CD4-positive, alpha-beta T cell (primary cell): ENCODE measurements at regions not wholly inside any gene's neighbourhood (a gene's known extent, or its start where the extent isn't known, plus 50 kb on each side); places are given as distances from the start of the nearest gene placed in this dataset.

Source experiments
- ATAC-seq: fragments of 200-7000 bp; cut with Tn5 transposase; one replicate; pipeline ENCODE4 v1.10.0; 2022; ENCODE audit warnings: mild to moderate bottlenecking; ENCODE audit not compliant: poor library complexity
- CTCF ChIA-PET: fragments of 350-600 bp; sonication (Branson Sonifier 250); formaldehyde crosslinking; loops from one replicate; lab custom pipeline; 2021; ENCODE audit warnings: antibody characterized with exemption, inconsistent platforms; lab: Charles Lee
- POLR2A ChIA-PET: fragments of 350-600 bp; sonication (Branson Sonifier 250); formaldehyde crosslinking; loops from one replicate; lab custom pipeline; 2021; ENCODE audit warnings: antibody characterized with exemption, inconsistent platforms; lab: Charles Lee
- DNase-seq, 14 experiments: peaks; one replicate each; pipeline ENCODE4 v3.0.0-alpha.2; 2013 to 2020; ENCODE audit warnings: mixed read lengths in 2 of 14
- H3K27ac ChIP-seq, 2 donors: one replicate each; pipeline versions ENCODE4 v1.5.1 to v1.7.0; 2013; ENCODE audit warnings: low read length in 2 of 2, low read depth in 1 of 2, mild to moderate bottlenecking in 1 of 2
- H3K27me3 ChIP-seq, 2 experiments: 1 replicate in 1 of 2; 2 replicates in 1 of 2; pipeline versions ENCODE4 v1.6.1 to v1.7.0; 2013; ENCODE audit warnings: low read length in 2 of 2, control low read depth in 1 of 2, mild to moderate bottlenecking in 1 of 2, moderate library complexity in 1 of 2; ENCODE audit not compliant: insufficient read depth in 2 of 2, control insufficient read depth in 1 of 2
- H3K36me3 ChIP-seq: one replicate; pipeline ENCODE4 v1.6.1; 2013; ENCODE audit warnings: low read length, control low read depth; ENCODE audit not compliant: insufficient read depth
- H3K4me1 ChIP-seq: one replicate; pipeline ENCODE4 v1.6.1; 2013; ENCODE audit warnings: low read length, control low read depth; ENCODE audit not compliant: insufficient read depth
- H3K4me3 ChIP-seq: one replicate; pipeline ENCODE4 v1.5.1; 2013; ENCODE audit warnings: mild to moderate bottlenecking, low read length, moderate library complexity
- H3K9me3 ChIP-seq, 2 experiments: 1 replicate in 1 of 2; 2 replicates in 1 of 2; pipeline versions ENCODE4 v1.6.1 to v1.7.0; 2013; ENCODE audit warnings: low read length in 2 of 2, mild to moderate bottlenecking in 2 of 2, control low read depth in 1 of 2, moderate library complexity in 1 of 2; ENCODE audit not compliant: control insufficient read depth in 1 of 2, insufficient read depth in 1 of 2
- H3K27ac Mint-ChIP-seq: one replicate; pipeline ENCODE4 v1.8.0; 2020; ENCODE audit warnings: mixed read lengths
- H3K27me3 Mint-ChIP-seq: one replicate; pipeline ENCODE4 v1.8.0; 2021; ENCODE audit warnings: mixed read lengths
- H3K36me3 Mint-ChIP-seq: one replicate; pipeline ENCODE4 v1.8.0; 2021; ENCODE audit warnings: low read depth, mixed read lengths
- H3K4me1 Mint-ChIP-seq: one replicate; pipeline ENCODE4 v1.8.0; 2021; ENCODE audit warnings: low read depth, mixed read lengths
- H3K4me3 Mint-ChIP-seq: one replicate; pipeline ENCODE4 v1.8.0; 2020; ENCODE audit warnings: mild to moderate bottlenecking, mixed read lengths
- H3K9me3 Mint-ChIP-seq: one replicate; pipeline ENCODE4 v1.8.0; 2020; ENCODE audit warnings: mixed read lengths
- intact Hi-C, 2 experiments: fragments of 100-400 bp; cut with DNase I in 1 of 2; cut with micrococcal nuclease in 1 of 2; formaldehyde crosslinking; loops; one replicate each; pipeline versions ENCODE4 v1.15.1 to v1.9.0; 2023 to 2025; cut with DNase I, micrococcal nuclease
- TF ChIP-seq, protein P1 (sequence below): fragments of 200-600 bp; IDR thresholded peaks from one replicate; pipeline ENCODE4 v1.8.0; 2022; ENCODE audit warnings: antibody characterized with exemption, mild to moderate bottlenecking

DNA sequence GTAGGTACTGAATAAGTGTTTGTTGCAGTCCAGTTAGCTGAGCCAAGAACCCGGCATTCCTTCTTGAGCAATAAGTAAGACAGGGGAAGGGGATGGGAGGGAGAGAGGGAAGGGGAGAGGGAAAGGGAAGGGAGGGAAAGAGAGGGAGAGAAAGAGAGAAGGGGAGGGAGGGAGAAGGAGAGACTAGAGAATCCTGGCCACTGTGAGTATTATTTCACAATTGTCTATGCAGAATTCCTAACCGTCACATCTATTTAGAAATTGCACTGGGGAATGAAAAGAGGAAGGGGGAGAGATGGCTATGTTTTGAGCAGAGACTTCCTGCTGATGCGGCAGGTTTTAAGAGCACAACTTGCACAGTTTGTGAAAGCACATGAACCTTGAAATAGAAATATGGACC is 251.4 kb upstream of the ZMIZ1 start:
- ChIA-PET POLR2A (no interaction called here), CTCF (no interaction called here)
- Histone ChIP-seq H3K9me3 (no peaks in the 10 kb centered on the region), H3K27me3 (peaks cover 0 to 2% of the 10 kb centered on the region in 2 experiments), H3K4me3 (no peak overlapping the region), H3K4me1 (no peaks in the 10 kb centered on the region), H3K27ac (no peak overlapping the region), H3K36me3 (no peaks in the 10 kb centered on the region)
- H3K27me3 Mint-ChIP-seq, result no peaks in the 10 kb centered on the region
- no peak overlapping the region for H3K4me3 Mint-ChIP-seq
- no peaks in the 10 kb centered on the region for H3K9me3 Mint-ChIP-seq
- DNase-seq (no peak), ATAC-seq (no peak)
- H3K27ac Mint-ChIP-seq, result no peak overlapping the region
- TF ChIP-seq, protein P1, sequence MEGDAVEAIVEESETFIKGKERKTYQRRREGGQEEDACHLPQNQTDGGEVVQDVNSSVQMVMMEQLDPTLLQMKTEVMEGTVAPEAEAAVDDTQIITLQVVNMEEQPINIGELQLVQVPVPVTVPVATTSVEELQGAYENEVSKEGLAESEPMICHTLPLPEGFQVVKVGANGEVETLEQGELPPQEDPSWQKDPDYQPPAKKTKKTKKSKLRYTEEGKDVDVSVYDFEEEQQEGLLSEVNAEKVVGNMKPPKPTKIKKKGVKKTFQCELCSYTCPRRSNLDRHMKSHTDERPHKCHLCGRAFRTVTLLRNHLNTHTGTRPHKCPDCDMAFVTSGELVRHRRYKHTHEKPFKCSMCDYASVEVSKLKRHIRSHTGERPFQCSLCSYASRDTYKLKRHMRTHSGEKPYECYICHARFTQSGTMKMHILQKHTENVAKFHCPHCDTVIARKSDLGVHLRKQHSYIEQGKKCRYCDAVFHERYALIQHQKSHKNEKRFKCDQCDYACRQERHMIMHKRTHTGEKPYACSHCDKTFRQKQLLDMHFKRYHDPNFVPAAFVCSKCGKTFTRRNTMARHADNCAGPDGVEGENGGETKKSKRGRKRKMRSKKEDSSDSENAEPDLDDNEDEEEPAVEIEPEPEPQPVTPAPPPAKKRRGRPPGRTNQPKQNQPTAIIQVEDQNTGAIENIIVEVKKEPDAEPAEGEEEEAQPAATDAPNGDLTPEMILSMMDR, result no peak
- H3K36me3 Mint-ChIP-seq, result no peaks in the 10 kb centered on the region
- intact Hi-C loops, result no loop called here
- no peaks in the 10 kb centered on the region for H3K4me1 Mint-ChIP-seq

GRCh38 chr10:78817804-78818203 is 251.0 kb upstream of the ZMIZ1 start:
- Histone ChIP-seq H3K27ac (no peak overlapping the region), H3K9me3 (no peaks in the 10 kb centered on the region), H3K4me1 (no peaks in the 10 kb centered on the region), H3K36me3 (no peaks in the 10 kb centered on the region), H3K27me3 (peaks cover 0 to 2% of the 10 kb centered on the region in 2 experiments), H3K4me3 (no peak overlapping the region)
- Mint-ChIP-seq H3K36me3 (no peaks in the 10 kb centered on the region), H3K9me3 (no peaks in the 10 kb centered on the region), H3K27ac (no peak overlapping the region), H3K4me1 (no peaks in the 10 kb centered on the region), H3K4me3 (no peak overlapping the region), H3K27me3 (no peaks in the 10 kb centered on the region)
- intact Hi-C loops, result no loop called here
- CTCF ChIA-PET, result no interaction called here
- no peak for ATAC-seq
- no peak for DNase-seq
- POLR2A ChIA-PET, result no interaction called here
- TF ChIP-seq, protein P1, result no peak

- intact Hi-C loops, result no loop called here
- Mint-ChIP-seq H3K27ac (no peak overlapping the region), H3K36me3 (no peaks in the 10 kb centered on the region), H3K4me3 (no peak overlapping the region), H3K9me3 (no peaks in the 10 kb centered on the region), H3K27me3 (no peaks in the 10 kb centered on the region), H3K4me1 (no peaks in the 10 kb centered on the region)
- ChIA-PET CTCF (no interaction called here), POLR2A (no interaction called here)
- Histone ChIP-seq H3K27me3 (no peaks in the 10 kb centered on the region), H3K36me3 (no peaks in the 10 kb centered on the region), H3K27ac (no peak overlapping the region), H3K9me3 (no peaks in the 10 kb centered on the region), H3K4me1 (no peaks in the 10 kb centered on the region), H3K4me3 (no peak overlapping the region)
- TF ChIP-seq, protein P1, result no peak
- no peak for ATAC-seq
- no peak for DNase-seq
Measured at GRCh38 chr10:78819361-78820006, 249.3 kb upstream of the ZMIZ1 start.
